Hippocampal formation (tissue), 2 donors: ENCODE measurements at regions not wholly inside any gene's neighbourhood (a gene's known extent, or its start where the extent isn't known, plus 50 kb on each side); places are given as distances from the start of the nearest gene placed in this dataset.
"Not testable (repeated sequence)": the region's sequence is repeated elsewhere in the genome, so short reads cannot be mapped to it uniquely, and the experiment has no call there.

Experiments used
- DNase-seq, 2 donors: peaks; one replicate each; lab custom pipeline; 2025; lab: John Stamatoyannopoulos, UW

DNA sequence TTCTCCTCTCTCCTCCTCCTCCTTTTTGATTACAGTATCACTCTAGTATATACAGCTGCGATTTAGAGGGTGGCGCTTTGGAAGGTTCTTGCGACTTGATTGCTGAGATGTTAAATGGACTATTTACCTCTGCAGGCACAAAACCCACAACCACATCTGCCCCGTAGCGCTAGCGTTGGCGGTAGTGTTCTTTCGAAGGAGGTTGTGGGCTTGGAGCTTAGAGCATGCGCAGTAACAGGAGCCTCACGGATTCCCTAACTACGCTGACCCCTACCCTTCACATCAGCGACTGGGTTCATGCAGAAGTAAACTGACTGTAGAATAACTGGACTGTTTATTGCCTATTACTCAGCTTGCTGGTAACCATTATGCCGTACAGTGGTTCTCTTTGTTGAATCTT is 58.0 kb downstream of the CGGBP1 start:
- no peak for DNase-seq

DNA sequence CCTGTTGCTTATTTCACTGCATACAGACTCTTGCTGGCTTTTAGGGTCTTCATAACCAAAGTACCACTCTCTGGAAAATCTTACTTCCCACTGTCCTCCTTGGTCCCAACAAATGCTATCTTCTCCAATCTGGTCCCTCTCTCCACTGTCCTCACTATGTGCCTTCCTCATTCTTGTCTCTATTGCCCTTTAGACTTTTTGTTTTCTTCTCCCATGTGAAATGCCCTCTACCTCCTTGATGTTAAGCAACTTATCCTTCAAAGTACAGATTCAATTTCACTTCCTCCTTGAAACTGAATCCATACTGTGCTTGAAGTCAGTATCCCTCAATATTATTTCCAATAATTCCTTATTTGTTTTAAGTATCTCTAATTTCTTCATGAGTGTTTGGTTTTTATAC is 60.8 kb downstream of the CGGBP1 start:
- no peak for DNase-seq

DNA sequence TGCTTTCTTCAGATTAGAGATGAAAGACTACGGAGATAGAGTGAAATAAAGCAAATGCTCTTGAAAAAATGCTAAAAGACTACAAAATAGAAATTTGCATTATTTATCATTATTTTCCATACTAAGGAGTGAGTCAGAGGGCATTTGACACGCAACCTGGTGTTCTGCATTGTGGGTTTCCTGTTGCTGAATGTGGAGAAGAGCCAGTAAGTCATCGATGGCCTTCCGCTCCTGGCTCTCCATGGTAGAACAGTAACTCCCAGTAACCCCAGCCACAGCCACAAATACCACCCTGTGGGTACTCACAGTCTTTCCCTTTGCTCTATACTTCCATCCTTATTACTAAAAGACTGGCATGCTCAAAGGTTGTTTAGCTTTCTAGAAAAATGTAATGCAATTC is 61.5 kb downstream of the CGGBP1 start:
- DNase-seq: no peak

DNA sequence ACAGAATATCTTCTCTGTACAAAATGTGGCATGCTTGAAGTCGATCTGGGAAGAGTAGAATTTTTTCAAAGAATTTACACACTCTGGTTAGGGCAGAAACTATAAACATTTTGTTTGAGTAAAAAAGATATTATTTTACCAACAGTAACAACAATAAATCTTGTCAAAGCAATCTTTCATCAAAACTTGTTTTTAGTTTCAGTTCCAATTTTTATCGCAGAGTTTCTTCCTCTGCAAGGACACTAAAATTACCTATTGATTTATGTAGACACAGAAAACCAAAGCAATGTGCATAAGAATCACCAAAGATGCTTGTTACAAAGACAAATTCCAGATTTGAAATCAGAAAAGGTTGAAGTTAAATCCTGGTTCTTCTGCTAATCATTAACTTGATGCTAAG is 61.9 kb downstream of the CGGBP1 start:
- DNase-seq: no peak

DNA sequence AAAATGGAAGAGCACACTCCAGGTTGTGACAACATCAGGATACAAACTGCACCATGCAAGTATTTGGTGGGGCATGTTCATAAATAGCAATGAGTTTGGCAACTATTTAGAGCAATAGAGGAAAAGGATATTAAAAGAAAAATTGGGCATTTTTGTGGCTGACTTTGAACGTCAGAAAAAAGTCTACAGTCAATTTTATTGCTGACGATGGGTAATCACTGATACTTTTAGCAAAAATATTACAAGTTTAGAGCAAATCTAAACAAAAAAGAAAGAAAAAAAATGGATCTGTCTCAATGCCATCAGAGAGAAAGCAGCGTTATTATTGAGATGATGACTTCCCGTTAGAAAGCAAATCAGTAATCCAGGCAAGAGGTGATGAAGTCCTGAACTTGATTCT is 65.2 kb downstream of the CGGBP1 start:
- no peak for DNase-seq

DNA sequence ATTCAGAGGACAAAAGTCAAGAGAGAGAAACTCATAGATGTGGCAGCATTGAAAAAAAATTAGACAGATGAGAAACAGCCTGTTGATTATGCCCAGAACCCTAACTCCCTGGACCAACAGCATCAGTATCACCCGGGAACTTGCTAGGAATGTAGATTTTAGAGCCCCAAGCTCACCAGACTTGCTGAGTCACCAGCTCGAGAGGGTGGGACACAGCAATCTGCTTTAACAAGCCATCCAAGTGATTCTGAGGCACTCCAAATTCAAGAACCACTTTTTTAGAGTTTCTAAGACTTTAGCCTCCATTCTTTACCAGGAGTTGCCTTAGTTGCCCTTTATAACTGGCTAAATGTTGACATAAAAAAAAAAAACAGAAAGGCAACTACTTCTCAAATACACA is 70.9 kb downstream of the CGGBP1 start:
- no peak for DNase-seq

DNA sequence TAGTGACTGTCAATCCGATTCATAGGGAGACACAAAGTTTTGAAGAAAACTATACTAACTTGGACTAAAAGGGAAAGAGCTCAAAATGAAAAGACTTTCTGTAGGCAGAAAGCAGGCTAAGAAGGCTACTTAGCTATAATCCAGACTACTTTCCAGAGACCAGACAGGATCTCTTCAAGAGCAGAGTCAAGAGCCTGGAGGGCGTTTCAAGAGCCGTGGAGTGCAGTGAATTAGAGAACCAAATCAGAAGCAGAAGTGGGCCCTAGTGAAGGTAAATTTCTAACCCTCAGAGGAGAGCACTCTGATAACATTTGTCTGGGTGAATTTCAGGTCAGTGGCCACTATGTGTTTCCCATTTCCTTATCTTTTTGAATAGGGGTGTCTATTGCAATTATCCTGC is 76.4 kb downstream of the CGGBP1 start:
- DNase-seq: no peak

DNA sequence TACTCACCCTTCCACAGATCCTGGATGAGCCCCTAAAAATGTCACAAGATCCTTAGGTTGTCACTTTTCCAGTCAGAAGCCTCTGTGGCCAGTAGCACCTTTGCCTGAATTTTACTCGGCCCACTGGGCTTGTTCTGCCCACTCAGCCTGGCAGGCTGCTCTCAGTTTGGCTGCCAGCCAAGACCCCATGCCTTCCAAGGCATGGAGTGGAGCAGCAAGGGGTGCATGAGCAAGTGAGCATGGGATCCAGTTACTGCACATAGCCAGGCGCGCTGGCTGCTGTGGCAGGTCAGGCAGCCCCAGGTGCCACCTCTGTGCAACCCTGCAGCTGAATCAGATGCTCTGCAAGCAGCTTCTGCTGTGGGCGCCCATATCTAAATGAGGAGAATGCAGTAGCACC is 79.3 kb downstream of the CGGBP1 start:
- no peak for DNase-seq

DNA sequence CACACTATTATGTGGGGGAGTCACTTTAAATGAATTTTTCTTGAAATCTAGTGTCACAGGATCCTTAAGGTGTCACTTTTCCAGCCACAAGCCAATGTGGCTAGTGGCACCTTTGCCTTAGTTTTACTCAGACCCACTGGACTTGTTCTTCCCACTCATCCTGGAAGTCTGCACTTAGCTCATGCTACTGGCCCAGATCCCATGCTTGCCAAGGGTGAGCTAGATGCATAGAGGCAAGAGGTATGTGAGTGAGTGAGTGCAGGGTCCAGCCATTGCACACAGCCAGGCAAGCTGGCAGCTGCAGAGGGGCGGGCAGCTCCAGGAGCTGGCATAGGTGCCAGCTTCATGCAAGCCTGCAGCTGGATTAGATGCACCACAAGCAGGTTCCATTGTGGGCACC is 81.0 kb downstream of the CGGBP1 start:
- DNase-seq: no peak

DNA sequence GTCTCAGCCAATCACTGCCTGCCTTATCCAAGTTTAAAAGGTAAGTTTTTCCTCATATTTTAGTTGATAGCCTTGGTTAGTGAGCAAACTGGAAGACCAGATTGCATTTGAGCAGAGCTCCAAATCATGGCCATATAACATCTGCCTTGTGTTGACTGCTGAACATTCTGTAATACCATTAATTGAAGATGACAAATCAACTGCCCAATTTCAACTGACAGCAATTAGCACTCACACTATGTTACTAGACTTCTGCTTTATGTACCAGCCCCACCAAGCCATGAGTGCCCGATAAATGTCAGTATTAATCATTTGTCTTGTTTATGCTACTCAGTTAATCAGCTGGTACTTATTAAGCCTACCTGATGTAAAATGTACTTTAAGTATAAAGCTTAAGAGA is 83.1 kb downstream of the CGGBP1 start:
- DNase-seq: no peak

DNA sequence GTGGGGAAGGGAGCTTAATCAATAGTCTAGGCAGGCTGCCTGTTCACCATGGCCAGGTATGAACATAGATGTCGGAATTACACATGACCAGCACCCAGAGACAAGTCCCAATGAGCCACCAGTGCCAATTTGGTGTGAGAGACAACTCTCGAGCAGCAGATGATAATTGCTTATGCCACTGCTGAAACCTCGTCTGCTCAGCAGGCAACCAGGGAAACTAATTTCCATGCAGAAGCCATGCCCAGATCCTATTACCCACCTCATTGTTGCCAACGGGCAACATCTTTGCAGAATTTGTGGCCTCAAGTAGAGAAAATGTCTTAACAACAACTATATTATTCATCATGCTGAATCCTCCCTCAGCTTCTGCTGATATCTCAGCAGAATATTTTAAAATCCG is 84.9 kb downstream of the CGGBP1 start:
- DNase-seq: no peak

DNA sequence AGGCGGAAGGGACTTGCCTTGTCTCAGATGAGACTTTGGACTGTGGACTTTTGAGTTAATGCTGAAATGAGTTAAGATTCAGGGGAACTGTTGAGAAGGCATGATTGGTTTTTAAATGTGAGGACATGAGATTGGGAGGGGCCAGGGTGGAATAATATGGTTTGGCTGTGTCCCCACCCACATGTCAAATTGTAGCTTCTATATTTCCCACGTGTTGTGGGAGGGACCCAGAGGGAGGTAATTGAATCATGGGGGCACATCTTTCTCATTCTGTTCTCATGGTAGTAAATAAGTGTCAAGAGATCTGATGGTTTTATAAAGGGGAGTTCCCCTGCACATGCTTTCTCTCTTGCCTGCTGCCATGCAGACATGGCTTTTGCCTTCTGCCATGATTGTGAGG is 89.2 kb downstream of the CGGBP1 start:
- no peak for DNase-seq

DNA sequence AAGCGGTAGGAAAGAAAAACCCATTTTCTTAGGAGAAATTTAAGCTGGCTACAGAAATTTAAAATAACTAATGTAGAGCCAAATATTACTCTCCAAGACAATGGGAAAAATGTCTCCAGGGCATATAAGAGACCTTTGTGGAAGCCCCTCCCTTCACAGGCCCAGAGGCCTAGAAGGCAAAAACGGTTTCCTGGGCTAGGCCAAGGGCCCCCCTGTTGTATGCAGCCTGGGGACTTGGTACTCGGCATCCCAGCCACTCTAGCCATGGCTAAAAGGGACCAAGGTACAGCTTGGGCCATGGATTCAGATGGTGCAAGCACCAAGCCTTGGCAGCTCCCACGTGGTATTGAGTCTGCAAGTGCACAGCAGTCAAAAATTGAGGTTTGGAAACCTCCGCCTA is 90.1 kb downstream of the CGGBP1 start:
- no peak for DNase-seq

DNA sequence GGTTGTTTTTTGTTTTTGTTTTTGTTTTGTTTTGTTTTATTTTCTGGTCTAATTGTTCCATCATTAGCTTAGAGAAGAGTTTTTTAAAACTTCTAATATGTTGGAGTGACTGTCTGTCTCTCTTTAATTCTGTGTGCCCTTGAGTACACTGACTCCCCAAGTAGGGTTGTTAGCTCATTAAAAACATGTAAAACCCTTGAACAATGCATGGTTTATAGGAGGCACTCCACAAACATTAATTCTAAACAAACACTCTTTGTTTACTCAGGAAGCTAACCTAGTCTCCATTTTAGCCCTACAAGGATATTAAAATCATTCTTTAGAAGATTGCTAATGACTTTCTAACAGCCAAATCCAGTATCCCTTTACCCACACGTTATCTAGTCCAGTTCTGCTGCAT is 100.5 kb downstream of the CGGBP1 start:
- no peak for DNase-seq

DNA sequence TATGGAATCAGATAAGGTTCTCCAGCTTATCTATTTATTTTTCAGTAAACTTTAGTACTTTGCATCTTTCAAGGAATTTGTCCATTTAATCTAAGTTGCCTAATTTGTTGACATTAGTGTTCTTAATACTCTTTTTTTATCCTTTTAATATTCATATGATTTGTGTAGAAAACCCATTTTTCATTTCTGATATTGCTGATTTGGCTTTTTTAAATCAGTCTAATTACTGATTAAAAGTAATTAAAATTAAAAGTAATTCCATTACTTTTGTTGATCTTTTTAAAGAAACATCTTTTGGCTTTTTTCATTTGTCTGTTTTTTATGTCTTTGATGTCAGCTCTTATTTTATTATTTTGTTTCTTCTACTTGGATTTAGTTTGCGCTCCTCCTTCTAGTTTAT is 101.2 kb downstream of the CGGBP1 start:
- DNase-seq: no peak

DNA sequence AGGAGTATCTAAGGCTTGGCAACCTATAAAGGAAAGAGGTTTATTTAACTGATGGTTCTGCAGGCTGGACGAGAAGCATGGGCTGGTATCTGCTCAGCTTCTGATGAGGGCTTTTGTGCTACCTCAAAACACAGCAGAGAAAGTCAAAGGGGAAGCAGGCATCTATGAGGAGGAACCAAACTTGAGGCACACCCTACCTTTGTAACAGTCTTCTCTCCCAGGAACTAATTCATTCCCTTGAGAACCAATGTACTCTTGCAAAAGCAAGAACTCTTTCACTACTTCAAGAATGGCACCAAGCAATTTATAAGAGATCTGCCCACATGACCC is 109.0 kb downstream of the CGGBP1 start:
- no peak for DNase-seq

DNA sequence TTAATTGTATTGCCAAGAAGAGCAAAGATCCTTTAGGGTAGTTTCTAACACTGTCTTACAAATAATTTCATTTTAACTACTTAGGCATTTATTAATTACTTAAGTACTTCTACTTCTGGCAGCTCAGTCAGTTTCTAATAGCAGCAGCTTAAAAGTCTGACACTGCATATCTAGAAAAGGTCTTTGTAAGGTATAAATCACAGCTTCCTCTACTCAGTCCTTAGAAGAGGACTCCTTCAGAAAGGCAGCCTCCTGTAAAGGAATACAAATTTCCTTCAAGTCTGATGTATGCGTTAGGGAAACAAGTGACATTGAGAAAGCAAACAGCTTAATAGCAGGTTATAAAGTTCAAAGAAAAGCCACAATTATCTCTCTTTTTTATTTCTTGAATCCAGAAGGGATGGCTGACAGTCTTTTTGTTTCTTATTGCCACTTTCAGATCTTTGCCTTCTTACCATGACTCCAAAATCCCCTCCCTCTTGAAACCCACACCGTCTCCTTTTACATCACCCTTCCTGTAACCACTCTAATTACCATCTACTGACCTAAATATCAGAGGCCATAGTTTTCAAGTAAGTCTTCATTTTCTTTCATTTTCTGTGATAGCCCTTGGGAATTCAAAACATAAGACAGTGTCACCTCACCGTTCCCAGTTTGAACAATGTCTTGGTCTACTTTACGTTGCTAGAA is 109.5 kb downstream of the CGGBP1 start:
- no peak for DNase-seq

DNA sequence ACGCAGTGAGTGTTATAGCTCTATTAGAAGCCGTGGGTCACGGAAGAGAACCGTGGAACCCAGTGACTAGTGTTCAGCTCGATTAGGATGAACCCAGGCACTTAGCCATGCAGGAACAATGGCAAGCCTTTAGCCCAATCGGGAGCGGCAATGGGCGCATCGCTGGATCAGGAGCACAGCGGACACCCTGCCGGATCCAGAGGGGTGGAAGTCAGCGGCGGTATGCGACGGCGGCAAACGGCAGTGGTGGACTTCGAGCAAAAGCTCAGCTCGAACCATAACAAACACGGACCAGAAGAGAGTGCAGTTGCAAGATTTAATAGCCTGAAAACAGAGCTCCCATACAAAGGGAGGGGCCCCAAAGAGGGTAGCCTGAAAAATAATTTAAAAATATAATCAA is 112.8 kb downstream of the CGGBP1 start:
- not testable (repeated sequence) for DNase-seq

DNA sequence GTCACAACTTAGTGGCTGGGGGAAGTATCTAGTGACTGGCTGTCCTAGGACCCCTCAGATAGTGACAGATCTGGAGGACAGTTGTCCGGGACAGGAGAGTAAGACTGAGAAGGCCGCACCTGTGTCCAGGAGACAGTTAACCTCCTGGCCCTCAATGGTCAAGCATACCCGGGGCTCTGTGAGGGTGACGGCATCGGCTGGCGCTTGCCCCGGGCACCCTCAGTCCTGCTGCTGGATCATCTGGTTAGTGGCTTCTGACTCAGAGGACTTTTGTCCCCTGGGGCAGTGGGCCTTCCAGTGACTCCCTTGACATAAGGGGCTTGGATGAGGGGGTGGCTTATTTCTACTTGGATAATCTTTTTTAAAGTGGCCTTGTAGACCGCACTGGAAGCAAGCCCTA is 116.5 kb downstream of the CGGBP1 start:
- not testable (repeated sequence) for DNase-seq

DNA sequence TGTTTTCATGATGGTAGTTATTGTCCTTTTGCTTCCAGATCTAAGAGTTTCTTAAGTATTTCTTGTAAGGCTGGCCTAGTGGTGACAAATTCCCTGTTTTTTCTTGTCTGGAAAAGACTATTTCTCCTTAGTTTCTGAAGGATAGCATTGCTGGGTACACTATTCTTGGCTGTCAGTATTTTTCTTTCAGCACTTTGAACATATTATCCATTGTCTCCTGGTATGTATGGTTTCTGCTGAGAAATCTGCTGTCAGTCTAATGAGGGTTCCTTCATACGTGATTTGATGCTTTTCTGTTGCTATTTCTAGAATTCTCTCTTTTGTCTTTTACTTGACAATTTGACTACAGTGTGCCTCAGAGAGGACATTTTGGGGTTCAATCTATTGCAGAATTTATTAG is 134.3 kb downstream of the CGGBP1 start:
- DNase-seq: no peak

DNA sequence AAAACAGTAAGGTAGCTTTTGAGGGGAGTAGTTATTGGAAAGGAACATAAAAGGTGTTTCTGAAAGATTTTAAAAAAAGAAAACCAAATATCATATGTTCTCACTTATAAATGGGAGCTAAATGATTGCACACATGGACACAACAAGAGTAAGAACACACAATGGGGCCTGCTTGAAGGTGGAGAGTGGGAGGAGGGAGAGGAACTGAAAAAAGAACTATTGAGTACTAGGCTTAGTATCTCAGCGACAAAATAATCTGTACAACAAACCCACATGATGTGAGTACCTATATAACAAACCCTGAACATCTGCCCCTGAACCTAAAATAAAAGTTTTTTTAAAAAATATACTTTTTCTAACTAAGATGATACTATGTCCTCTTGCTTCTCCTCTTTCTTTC is 138.3 kb downstream of the CGGBP1 start:
- no peak for DNase-seq

DNA sequence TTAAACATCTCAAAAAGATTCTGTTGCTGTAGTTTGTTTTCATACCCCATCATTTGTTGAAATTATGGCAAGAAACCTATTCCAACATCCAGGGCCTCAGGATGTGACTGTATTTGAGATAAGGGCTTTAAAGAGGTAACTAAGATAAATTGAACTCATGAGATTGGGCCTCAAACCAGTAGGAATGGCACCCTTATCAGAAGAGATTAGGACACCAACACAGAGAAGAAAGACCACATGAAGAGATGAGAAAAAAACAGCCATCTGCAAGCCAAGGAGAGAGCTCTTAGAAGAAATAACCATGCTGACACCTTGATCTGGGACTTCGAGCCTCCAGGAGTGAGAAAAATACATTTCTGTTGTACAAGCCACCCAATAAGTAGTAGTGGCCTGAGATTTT is 157.7 kb downstream of the CGGBP1 start:
- DNase-seq: no peak

DNA sequence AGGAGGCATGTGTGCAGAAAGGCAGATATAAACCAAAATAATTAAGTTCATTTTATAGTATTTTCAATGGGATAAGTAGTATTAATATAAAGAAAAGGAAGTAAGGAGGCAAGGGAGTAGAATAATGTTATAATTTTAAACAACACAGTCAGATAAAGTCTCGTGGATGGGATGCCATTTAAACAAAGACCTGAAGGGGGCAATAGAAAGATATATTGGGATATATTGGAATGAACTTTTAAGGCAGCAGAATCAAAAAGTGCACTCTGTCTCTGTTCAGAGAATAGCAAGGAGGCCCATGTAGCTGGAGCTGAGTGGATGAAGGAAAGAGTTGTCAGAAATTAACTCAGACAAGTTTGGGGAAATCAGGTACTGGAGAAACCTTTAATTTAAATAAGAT is 158.7 kb downstream of the CGGBP1 start:
- DNase-seq: no peak

DNA sequence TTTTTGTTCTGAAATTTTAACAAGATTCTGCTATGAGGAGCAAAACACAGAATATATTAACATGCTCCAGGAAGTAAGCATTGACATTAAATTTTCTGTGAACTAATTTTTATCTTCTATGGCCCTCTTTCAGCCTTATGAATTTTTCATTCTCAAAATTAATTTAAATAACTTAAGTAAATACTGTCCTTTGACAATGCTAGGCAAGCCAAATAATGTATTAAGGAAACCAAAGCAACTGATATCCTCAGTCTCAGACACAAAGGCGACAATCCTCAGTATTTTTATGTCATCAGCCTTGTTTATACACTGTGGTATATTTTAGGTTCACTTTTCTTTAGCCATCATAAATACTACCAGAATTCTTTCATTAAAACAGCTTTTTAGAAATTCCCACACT is 159.8 kb downstream of the CGGBP1 start:
- no peak for DNase-seq

DNA sequence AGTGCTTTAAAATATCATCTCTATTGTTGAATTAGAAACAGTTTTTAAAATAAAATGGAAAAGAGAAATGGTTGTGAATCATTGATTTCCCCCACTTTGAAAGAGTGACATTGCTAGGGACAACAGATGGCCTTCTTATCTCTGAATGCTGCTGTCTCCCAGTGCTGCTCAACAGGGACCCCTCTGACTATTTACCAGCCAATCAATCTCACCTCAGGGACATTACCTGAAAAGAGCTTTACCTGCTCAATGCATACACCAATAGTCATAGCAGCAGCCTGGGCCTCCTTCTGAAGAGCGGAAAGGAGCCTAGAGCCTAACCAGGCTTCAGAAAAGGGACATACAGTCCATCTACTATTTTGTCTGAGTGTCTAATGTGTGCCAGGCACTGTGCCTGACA is 162.8 kb downstream of the CGGBP1 start:
- no peak for DNase-seq
